OCI-M1 (cell line): ENCODE measurements at regions not wholly inside any gene's neighbourhood (a gene's known extent, or its start where the extent isn't known, plus 50 kb on each side); places are given as distances from the start of the nearest gene placed in this dataset.

ENCODE experiments used
- DNase-seq: peaks from one replicate; lab custom pipeline; 2025; lab: John Stamatoyannopoulos, UW

DNA sequence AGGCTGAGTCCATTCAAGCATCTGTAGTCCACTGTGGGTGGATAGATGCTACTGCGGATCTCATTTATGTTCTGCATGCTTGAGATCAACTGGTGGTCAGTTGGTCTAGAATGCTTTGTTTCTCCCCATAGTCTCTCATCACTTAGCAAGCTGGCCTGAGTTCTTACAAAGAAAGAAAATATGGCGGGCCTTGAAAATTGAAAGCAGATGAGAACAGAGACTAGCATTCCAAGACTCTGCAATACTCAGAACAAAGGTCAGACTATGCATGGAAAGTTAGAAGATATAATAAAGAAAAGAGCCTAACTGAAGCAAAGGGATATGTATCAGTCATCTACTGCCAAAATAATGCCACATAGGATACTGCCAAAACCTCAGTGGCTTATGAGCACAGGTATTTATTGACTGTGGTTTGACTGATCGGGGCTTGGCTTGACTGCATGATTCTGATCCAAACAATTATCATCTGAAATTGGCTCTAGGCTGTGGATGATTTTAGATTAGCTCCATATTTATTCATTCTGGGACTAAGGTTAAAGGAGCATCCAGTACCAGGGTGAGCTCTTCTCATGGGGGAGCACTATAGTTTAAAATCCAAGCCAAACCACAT is 258.9 kb downstream of the TAF11L14 start:
- no peak for DNase-seq

DNA sequence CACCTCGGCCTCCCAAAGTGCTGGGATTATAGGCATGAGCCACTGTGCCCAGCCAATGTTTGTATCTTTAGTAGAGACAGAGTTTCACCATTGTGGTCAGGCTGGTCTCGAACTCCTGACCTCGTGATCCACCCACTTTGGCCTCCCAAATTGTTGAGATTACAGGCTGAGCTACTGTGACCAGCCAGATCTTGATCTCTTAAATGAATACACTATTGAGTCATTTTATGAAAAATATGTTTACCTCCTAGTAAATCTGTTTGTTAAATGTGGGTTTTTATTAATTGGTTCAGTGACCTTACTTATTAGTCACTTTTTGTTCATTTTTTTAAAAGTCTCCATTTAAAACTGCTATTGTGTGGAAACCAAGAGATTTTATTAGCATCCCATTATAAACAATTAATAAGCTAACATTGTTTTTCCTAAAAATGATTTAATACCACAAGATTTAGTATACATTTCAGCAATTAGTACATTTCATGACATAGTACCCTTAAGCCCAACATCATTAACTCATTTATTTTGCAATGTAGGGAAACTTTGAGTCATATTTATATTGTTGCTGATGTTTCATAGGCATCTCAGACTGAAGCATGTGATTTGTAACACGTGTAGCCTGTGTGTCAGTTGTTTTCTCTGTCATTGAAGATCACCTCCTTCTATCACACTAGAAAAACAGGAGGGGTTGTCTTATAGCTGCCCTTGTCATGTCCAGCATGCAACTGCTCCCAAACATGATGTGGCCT is 261.2 kb downstream of the TAF11L14 start:
- no peak for DNase-seq

DNA sequence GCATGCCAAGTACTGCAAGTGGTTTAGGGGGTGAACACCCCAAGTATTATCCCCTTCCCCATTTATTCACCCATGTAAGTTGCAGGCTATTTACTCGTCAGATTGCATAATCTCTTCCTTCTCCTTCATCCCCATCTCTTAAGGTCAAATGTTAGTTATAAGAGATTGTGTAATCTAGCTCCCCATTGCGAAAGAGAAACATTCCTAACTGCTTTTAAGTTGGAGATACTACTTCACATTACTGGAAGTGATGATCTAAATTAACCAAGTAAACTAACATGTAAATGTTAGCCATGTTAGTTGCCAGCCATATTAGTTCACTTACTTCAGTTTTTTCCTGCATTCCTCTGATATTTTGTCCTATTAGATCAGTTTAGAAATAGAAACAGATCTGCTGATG is 262.3 kb downstream of the TAF11L14 start:
- DNase-seq, result peak; percentile 51

DNA sequence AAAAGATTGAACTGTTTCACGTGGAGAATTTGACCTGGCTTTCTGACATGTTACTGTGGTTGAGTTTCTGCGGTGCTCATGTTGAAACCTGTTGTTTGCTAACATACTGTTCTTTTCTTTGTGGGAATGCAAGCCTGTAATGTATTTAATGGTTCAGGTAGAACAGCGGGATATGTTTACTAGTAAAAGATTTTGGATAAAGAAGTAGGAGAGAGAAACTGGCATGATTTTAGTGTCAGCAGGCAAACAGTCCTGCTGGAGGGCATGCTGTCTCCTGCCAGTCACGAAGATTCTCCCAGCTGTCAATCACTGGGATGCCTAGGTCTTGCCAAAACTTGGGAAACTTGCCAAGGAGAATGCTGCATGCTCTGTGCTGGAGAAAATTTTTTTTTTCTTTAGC is 263.5 kb downstream of the TAF11L14 start:
- DNase-seq, result no peak

DNA sequence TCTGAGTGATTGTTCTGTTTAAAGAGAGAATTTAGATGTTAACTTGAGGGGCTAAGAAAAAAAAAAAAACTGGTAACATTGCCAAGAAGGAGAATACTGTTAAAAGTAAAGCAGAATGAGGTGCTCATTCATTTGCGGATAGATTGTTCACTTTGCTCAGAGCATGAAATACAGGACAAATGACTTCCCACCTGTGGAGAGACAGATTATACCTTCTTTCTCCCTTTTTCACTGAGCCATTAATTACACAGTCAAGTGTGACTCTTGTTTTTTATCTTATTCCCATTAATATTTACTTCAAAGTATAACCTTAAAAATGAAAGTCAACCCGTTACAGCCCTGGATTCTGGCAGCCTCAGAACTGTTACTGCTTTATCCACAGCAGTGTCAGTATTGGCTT is 264.5 kb downstream of the TAF11L14 start:
- no peak for DNase-seq

DNA sequence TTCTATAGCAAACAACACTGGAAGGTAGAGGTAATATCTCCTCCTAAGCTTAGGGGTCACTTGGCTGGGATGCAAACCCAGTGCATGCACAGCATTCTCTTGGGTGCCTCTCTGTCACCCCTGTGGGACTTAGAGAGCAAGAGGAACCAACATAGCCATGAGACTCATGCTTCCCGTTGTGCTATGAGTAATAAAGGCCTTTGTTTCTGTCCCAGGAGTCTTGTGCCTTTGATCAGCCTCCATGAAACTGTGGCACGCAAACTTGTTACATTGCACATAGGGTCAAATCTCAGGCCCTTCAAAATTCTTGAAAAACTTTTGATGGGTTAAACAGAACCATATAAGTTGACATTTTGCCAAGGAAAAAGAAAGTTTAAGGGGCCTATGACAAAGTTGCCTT is 272.8 kb downstream of the TAF11L14 start:
- no peak for DNase-seq

DNA sequence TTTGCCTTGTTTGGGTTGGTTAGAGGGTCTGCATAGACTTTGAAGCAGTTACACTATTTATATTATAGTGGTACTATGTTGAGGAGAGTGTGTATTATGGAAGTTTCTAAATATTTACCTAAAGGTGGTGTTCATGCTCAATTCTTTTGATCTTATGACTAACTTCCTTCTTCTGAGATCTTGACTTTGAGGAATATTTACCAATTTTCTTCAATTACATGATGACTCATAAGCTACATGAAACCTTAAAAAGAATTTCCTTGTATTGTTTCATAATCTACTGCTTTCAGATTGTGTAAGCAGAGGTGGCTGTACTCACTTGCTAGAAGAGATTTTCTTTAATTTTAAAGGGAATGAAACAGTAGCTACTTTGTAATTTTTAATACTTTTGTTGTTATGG is 276.1 kb downstream of the TAF11L14 start:
- DNase-seq, result peak; percentile 55

DNA sequence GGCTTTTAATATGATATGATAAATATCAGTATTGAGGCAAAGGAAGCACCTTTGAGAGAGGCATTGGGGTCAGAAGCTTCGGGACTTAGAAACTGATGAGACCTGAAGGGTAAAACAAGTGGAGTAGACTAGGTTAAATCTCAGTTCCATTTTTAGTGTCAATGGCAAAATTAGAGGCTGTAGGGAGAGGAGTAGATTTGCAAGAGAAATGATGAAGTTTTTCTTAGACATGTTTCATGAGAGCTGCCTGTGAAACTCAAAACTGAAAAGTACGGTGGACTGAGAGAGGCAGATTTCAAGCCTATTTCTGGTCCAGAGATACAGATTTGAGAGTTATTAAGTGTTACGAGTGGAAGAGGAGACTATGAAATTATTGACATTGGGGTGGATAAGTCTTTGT is 278.5 kb downstream of the TAF11L14 start:
- no peak for DNase-seq

DNA sequence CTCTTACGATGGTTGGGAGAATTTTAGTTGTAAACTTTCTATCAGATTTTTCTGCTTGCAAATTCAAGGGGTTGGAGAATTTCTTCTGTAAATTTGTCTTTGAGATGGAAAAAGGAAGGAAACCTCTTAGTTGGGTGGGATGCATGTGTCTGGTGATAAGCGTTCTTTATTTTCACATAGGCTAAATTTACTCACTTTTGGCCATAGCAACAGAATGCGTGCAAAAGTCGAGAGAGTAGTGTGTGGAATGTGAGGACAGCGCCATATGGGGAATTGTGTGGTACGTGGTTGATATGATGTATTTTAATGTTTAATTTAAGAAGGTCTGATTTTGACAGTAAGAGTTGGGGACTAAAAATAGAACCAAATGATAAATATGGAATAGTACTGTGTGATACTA is 282.2 kb downstream of the TAF11L14 start:
- DNase-seq, result no peak

DNA sequence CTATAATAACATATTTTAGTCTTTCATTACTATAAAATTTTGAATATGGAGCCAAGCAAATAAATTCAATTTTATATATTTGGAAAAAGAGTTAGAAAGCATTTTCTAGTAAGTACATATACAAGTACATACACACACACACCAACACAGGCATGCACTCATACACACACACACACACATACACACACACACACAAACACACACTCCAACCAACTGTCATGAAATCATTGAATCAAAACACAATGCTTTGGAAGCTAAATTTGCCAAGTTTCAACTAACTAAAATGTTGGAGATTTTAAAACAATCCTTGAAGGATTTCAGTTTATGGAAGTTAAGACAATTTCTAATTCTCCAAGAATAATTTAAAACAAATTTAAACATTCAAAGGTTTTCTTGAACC is 283.2 kb downstream of the TAF11L14 start:
- no peak for DNase-seq

DNA sequence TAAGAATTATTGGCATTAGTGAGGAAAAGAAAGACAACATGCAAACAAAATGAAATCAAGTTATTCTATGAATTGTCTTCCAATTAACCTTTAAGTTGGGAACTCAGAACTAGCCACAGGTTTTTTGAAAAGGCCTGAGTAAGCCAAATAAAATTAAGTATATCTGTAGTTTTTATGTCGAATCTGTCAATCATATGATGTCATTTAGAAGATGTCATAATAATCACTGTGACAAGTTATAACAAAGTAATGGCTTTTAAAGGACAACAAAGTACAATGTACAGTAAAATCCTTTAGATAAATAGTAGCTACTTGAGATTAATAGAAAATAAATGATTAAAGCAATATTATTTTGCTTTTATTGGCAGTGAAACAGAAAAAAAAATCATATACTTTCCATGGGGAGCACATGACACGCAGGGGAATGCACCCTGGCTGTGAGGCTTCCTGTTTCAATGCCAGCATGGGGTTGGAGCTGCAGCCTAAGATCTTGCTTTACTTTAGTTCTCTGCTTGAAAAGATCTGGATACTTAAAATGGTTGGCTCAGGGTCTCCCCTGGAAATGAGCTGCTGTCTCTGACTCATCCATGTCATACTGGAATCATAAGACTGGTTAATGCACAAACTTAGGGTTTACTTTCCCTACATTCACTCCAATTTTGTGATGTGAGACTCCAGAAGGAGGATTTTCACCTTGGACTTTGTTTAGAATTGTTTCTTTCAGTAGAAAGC is 284.3 kb downstream of the TAF11L14 start:
- DNase-seq, result no peak

DNA sequence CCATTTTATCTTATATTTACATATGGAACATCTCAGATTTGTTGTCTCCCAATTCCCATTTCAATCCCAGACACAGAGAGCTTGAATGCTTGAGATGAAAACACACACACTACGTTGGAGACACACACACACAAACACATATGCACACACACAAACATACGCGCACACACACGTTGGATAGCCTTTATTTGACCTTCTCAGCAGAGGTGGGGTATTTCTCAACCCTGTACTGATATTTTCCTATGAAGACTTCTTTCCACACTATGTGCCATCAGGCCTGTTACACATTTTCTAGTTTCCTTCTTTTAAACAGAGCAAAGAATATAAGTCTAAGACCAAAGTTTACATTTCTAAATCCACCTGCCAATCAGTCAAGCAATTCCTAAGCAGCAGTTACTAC is 291.0 kb downstream of the TAF11L14 start:
- no peak for DNase-seq

DNA sequence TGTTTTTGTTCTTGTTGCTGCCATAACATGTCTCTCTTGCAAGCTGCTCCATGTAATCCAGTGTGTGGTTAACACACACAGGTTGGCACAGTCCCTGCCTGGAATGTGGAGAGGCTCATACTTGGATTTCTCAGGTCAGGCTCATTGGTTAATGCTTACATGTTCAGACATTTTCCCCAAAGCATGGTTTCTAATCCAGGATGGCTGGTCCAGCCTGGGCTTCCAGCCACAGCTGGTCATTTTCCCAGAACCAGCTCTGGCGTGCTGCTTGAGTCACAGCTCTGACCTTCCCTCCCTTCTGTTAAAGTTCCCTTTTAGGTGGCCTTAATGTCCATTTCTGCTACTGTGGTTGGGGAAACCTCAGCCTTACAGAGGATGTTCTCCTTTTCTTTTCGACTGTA is 294.3 kb downstream of the TAF11L14 start:
- peak; percentile 42 for DNase-seq

DNA sequence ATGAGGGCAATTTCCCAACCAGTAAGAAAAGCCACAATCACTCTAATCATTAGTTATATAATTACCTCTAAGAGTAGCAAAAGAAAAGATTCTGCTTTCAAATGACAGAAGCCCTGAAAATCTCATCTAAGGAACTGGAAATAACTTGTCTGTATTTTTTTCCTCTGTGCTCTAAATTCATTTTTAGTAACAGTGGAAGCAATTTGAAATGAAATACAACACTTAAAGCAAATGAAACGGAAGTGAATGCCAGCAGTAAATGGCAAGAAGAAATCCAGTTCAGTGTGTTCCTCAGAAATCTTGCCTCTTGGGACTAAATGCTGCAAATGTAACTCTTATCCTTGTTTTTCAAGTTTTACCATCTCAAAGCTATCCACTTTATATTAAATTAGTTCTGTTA is 294.9 kb downstream of the TAF11L14 start:
- DNase-seq, result no peak

DNA sequence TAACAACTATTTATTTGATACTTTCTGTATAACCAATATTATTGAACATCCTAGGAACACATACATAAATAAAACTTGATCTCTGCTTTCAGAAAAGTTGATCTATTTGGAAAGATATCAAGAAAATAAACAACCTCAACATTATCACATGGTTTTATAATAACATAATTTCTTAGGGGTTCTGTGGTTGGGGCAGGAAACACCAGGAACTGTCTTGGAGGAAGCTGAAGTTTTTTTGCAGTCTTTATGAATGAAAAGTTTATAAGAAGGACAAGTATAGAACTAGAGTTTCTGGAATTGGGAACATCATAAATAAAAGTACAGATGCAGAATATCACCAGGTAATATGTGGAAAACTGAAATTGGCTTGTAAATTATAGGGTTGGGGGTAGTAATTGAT is 296.1 kb downstream of the TAF11L14 start:
- DNase-seq, result no peak

DNA sequence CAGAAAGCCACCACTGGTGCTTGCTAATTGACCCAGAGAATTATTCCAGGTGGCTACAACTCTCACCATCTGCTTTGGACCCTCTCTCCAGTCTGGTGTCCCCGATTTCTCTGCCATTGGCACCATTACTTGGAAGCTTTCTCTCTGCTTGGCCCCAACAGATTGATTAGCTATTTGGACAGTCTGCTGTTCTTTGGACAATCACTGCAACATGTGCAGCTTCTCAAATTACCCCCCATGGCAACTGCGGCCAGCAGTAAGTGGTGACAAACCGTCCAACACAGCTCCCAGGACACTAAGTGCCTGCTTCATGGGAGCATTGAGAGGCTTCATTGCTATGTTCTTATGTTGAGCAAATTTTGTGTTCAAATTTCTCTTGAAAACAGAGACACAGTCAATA is 309.8 kb downstream of the TAF11L14 start:
- DNase-seq, result no peak

DNA sequence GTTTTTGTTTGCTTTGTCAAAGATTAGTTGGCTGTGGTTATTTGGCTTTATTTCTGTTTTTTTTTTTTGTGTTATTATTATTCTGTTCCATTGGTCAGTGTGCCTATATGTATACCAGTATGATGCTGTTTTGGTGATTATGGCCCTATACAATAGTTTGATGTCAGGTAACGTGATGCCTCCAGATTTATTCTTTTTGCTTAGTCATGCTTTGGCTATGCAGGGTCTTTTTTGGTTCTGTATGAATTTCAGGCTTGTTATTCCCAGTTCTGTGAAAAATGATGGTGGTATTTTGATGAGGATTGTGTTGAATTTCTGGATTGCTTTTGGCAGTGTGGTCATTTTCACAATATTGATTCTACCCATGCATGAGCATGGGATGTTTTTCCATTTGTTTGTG is 312.8 kb downstream of the TAF11L14 start:
- no peak for DNase-seq

DNA sequence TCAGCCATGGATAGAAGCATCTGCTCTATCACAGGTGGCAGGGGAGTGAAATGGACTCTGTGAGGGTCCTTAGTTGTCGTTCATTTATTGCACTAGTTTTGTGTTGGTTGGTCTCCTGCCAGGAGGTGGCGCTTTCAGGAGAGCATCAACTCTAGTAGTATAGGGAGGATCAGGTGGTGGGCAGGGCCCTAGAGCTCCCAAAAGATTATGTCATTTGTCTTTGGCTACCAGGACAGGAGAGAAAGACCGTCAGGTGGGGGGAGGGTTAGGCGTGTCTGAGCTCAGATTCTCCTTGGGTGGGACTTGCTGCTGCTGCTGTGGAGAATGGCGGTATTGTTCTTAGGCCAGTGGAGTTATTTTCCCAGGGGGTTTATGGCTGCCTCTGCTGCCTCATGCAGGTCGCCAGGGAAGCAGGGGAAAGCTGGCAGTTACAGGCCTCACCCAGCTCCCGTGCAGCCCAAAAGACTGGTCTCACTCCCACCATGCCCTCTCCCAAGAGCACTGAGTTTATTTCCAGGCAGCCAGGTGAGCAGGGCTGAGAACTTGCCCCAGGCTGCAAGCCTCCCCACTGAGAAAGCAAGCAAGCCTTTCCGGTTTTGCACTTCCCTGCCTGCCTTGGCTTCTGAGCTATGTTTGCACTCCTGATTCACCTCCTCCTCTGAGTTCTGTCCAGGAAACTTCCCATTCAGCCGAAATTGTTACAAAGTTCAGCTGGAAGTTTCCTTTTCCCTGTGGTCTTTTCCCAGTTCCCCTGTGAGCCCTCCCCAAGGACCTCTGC is 317.3 kb downstream of the TAF11L14 start:
- DNase-seq, result peak; percentile 14

DNA sequence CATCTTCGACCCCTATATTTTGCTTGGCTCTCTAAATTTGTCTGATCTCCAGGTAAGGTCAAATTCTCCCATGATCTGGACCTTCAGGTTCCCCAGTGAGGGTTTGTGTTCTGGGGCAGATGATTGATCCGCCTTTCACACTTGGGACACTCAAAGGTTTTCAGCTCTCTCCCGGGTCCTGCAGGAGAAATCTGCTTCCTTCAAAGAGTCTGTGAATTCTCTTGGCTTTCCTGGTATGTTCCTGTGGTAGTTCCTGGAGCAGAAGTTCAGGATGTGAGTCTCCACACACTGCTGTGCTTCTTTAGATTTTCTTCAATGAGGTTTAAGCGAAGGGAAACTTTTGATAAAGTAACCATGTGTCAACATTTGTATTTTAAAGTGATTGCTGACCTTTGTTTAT is 318.0 kb downstream of the TAF11L14 start:
- DNase-seq, result no peak

DNA sequence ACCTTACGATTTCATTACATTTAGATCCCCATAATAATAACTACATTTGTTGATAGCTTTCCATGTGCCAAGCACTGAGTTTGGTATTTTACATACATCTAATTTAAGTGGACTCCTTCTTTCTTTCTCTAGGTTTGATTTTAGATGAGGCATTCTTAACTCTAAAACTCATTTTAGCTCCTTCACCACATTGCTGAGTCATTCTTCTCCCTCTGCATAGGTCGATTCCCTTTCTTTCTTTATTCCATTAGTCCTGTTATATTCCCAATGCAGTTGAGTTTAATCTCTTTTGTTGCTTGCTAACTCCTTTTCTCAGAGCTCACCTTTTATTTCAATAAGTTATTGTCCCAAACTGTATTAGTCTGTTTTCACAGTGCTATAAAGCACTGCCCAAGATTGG is 329.8 kb downstream of the TAF11L14 start:
- no peak for DNase-seq

DNA sequence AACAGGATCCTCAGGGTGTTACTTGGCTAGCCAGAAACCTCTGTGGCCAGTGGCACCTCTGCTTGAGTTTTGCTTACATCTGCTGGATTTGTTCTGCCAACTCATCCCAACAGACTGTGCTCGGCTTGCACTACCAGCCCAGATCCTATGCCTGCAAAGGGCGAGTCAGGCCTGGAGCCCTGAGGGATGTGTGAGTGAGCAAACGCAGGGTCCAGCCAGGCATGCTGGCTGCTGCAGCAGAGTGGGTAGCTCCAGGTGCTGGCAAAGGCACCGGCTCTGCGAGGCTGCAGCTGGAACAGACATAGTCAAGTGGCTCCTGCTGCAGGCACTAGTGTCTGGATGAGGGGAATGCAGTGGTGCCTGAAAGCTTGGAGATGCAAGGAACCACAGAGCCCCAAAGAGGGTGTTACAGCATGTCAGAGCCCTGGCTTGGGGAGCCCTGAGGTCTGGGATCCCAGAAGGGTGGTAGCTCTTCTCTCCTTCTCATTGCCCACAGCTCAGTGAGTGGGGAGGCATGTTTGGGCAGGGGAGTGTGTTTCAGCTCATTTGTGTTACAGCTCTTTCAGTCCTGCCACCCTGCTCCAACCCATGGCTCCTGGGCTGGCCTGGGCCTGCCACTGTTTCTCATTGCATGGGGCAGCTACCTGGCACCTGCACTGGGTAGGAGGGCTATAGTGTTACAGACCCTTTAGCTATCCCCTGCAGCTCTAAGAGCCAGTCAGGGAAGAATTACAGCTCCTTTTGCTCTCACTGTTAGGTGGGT is 332.6 kb downstream of the TAF11L14 start:
- DNase-seq, result no peak

DNA sequence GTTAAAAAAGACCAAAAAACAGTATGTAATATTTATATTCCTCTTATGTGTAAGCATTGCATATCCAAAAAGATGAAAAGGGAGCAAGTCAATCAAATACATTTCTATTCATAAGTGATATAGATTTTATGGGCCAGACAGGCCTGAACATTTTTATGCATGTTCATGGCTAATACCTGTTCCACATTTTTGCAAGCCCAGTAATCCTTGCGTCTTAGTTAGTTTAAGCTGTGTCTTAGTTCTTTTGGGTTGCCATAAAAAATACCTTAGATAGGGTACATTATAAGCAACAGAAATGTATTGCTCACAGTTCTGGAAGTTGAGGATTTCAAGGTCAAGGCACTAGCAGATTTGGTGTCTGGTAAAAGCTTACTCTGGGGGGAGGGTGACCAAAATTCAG is 342.1 kb downstream of the TAF11L14 start:
- no peak for DNase-seq
